OCI-LY1 (cell line): ENCODE measurements at regions not wholly inside any gene's neighbourhood (a gene's known extent, or its start where the extent isn't known, plus 50 kb on each side); places are given as distances from the start of the nearest gene placed in this dataset.

ENCODE experiments used
- EZH2 ChIP-seq: fragments of 200-600 bp; sonication (generic), shearing (Covaris generic); IDR thresholded peaks from 2 replicates; pipeline ENCODE4 v1.8.0; 2017; ENCODE audit warnings: borderline replicate concordance, mixed run types, mild to moderate bottlenecking, antibody characterized with exemption, low read length, moderate library complexity, mixed read lengths
- TF ChIP-seq, protein P1 (sequence below): fragments of 200-600 bp; sonication (generic), shearing (Covaris generic); IDR thresholded peaks from 2 replicates; pipeline ENCODE4 v1.5.1; 2017; ENCODE audit warnings: mild to moderate bottlenecking, antibody characterized with exemption, low read length, moderate library complexity, mixed read lengths

DNA sequence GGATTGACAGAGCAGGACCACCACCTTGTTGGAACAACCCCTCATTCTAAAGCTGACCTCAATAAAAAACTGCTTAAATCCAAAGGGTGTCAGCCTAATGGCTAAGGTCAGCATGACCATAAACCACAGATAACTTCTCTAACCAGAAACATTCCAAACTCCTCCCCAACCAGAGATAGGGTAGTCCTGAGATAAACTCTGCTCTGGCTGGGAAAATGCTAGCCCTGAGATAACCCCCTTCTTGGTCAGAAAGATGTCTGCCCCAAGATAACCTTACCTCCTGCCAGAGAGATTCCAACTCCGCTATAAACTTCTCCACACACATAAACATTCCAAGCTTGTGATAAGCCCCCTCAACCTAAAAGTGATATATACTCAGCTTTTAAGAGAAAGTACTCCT lies 364.8 kb upstream of the RBMY1B start:
- TF ChIP-seq, protein P1, sequence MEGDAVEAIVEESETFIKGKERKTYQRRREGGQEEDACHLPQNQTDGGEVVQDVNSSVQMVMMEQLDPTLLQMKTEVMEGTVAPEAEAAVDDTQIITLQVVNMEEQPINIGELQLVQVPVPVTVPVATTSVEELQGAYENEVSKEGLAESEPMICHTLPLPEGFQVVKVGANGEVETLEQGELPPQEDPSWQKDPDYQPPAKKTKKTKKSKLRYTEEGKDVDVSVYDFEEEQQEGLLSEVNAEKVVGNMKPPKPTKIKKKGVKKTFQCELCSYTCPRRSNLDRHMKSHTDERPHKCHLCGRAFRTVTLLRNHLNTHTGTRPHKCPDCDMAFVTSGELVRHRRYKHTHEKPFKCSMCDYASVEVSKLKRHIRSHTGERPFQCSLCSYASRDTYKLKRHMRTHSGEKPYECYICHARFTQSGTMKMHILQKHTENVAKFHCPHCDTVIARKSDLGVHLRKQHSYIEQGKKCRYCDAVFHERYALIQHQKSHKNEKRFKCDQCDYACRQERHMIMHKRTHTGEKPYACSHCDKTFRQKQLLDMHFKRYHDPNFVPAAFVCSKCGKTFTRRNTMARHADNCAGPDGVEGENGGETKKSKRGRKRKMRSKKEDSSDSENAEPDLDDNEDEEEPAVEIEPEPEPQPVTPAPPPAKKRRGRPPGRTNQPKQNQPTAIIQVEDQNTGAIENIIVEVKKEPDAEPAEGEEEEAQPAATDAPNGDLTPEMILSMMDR: no peak
- no peak for TF ChIP-seq EZH2
